Neural progenitor cell (in vitro differentiated cells): ENCODE measurements at regions not wholly inside any gene's neighbourhood (a gene's known extent, or its start where the extent isn't known, plus 50 kb on each side); places are given as distances from the start of the nearest gene placed in this dataset.

Source experiments
- CTCF ChIP-seq: fragments of 200-600 bp; sonication (generic); IDR thresholded peaks from 2 replicates; pipeline ENCODE4 v1.5.1; 2017; ENCODE audit warnings: antibody characterized with exemption, mild to moderate bottlenecking
- EZH2 ChIP-seq: fragments of 200-600 bp; sonication (generic); IDR thresholded peaks from 2 replicates; pipeline ENCODE4 v1.6.1; 2017; ENCODE audit warnings: antibody characterized with exemption, mild to moderate bottlenecking, moderate library complexity
- EZH2phosphoT487 ChIP-seq: fragments of 200-600 bp; sonication (generic); IDR thresholded peaks from 2 replicates; pipeline ENCODE4 v1.6.1; 2017; ENCODE audit warnings: antibody characterized with exemption

GRCh38 chr6:104229057-104229456 lies 630.7 kb downstream of the HACE1 start:
- no peak for TF ChIP-seq CTCF
- TF ChIP-seq EZH2 = no peak
- TF ChIP-seq EZH2phosphoT487 = no peak
